NCI-H2227 treated with DMSO at 0.1 percent for 48 hours (cell line): ENCODE measurements at regions not wholly inside any gene's neighbourhood (a gene's known extent, or its start where the extent isn't known, plus 50 kb on each side); places are given as distances from the start of the nearest gene placed in this dataset.

Experiments
- DNase-seq: peaks from one replicate; lab custom pipeline; 2025; lab: John Stamatoyannopoulos, UW

- DNase-seq, result no peak
Measured at GRCh38 chr1:29896791-29897714, 660.7 kb downstream of the PTPRU start.

GRCh38 chr1:29896300-29896699 lies 660.0 kb downstream of the PTPRU start:
- no peak for DNase-seq

- DNase-seq, result no peak
Measured at GRCh38 chr1:29895201-29895600, 658.9 kb downstream of the PTPRU start.

- DNase-seq, result no peak
Measured at GRCh38 chr1:29894311-29894710, 658.0 kb downstream of the PTPRU start.

GRCh38 chr1:29893806-29894205 lies 657.5 kb downstream of the PTPRU start:
- no peak for DNase-seq

GRCh38 chr1:29893046-29893723 lies 656.9 kb downstream of the PTPRU start:
- DNase-seq, result no peak

- no peak for DNase-seq
Measured at GRCh38 chr1:29892247-29892646, 655.9 kb downstream of the PTPRU start.

- DNase-seq, result no peak
Measured at GRCh38 chr1:29890201-29890959, 654.1 kb downstream of the PTPRU start.

- no peak for DNase-seq
Measured at GRCh38 chr1:29889776-29890175, 653.5 kb downstream of the PTPRU start.

GRCh38 chr1:29884740-29885139 lies 648.4 kb downstream of the PTPRU start:
- no peak for DNase-seq

GRCh38 chr1:29883986-29884385 lies 647.7 kb downstream of the PTPRU start:
- no peak for DNase-seq

- no peak for DNase-seq
Measured at GRCh38 chr1:29883411-29883832, 647.1 kb downstream of the PTPRU start.

GRCh38 chr1:29880556-29880955 lies 644.2 kb downstream of the PTPRU start:
- no peak for DNase-seq

GRCh38 chr1:29879217-29879616 lies 642.9 kb downstream of the PTPRU start:
- no peak for DNase-seq

GRCh38 chr1:29878501-29878900 lies 642.2 kb downstream of the PTPRU start:
- no peak for DNase-seq

- no peak for DNase-seq
Measured at GRCh38 chr1:29876902-29877301, 640.6 kb downstream of the PTPRU start.

GRCh38 chr1:29876441-29876840 lies 640.1 kb downstream of the PTPRU start:
- DNase-seq, result no peak

GRCh38 chr1:29875557-29876028 lies 639.3 kb downstream of the PTPRU start:
- DNase-seq, result no peak

- no peak for DNase-seq
Measured at GRCh38 chr1:29870621-29871020, 634.3 kb downstream of the PTPRU start.

- no peak for DNase-seq
Measured at GRCh38 chr1:29869802-29870201, 633.5 kb downstream of the PTPRU start.

- no peak for DNase-seq
Measured at GRCh38 chr1:29868944-29869343, 632.6 kb downstream of the PTPRU start.

GRCh38 chr1:29868096-29868495 lies 631.8 kb downstream of the PTPRU start:
- no peak for DNase-seq
